Right lung (tissue), 2 donors: ENCODE measurements at regions not wholly inside any gene's neighbourhood (a gene's known extent, or its start where the extent isn't known, plus 50 kb on each side); places are given as distances from the start of the nearest gene placed in this dataset.

Experiments
- DNase-seq, 2 donors: peaks; one replicate each; pipeline ENCODE4 v3.0.0-alpha.2; 2013

GRCh38 chr6:40077315-40077714 is 143.1 kb upstream of the MOCS1 start:
- DNase-seq = no peak

- DNase-seq = no peak
These were observed 140.9 kb upstream of the MOCS1 start for GRCh38 chr6:40075056-40075590.

- no peak for DNase-seq
These were observed 140.2 kb upstream of the MOCS1 start for GRCh38 chr6:40074306-40075055.

- no peak for DNase-seq
These were observed 132.1 kb upstream of the MOCS1 start for GRCh38 chr6:40066372-40066771.

- no peak for DNase-seq
These were observed 122.6 kb upstream of the MOCS1 start for GRCh38 chr6:40056865-40057264.

- no peak for DNase-seq
These were observed 120.3 kb upstream of the MOCS1 start for GRCh38 chr6:40054602-40055001.

GRCh38 chr6:40054186-40054585 is 119.9 kb upstream of the MOCS1 start:
- no peak for DNase-seq

GRCh38 chr6:40049128-40049527 is 114.9 kb upstream of the MOCS1 start:
- DNase-seq = no peak

GRCh38 chr6:40044196-40044595 is 109.9 kb upstream of the MOCS1 start:
- no peak for DNase-seq

GRCh38 chr6:40042232-40042631 is 108.0 kb upstream of the MOCS1 start:
- DNase-seq = no peak

- DNase-seq = no peak
These were observed 104.8 kb upstream of the MOCS1 start for GRCh38 chr6:40039042-40039441.

GRCh38 chr6:40038626-40039025 is 104.4 kb upstream of the MOCS1 start:
- no peak for DNase-seq

- no peak for DNase-seq
These were observed 103.0 kb upstream of the MOCS1 start for GRCh38 chr6:40037271-40037670.

- no peak for DNase-seq
These were observed 101.9 kb upstream of the MOCS1 start for GRCh38 chr6:40036186-40036585.

- no peak for DNase-seq
These were observed 94.2 kb upstream of the MOCS1 start for GRCh38 chr6:40028449-40028848.

- no peak for DNase-seq
These were observed 88.6 kb upstream of the MOCS1 start for GRCh38 chr6:40022867-40023266.

GRCh38 chr6:40020166-40020565 is 85.9 kb upstream of the MOCS1 start:
- no peak for DNase-seq

GRCh38 chr6:40015530-40015929 is 81.3 kb upstream of the MOCS1 start:
- DNase-seq = no peak

GRCh38 chr6:40011844-40012243 is 77.6 kb upstream of the MOCS1 start:
- DNase-seq = no peak

GRCh38 chr6:40000964-40001515 is 66.8 kb upstream of the MOCS1 start:
- DNase-seq = no peak

GRCh38 chr6:39999006-39999867 is 65.0 kb upstream of the MOCS1 start:
- DNase-seq = no peak

GRCh38 chr6:39998126-39998525 is 63.9 kb upstream of the MOCS1 start:
- DNase-seq = no peak
